Neural cell (in vitro differentiated cells): ENCODE measurements at regions not wholly inside any gene's neighbourhood (a gene's known extent, or its start where the extent isn't known, plus 50 kb on each side); places are given as distances from the start of the nearest gene placed in this dataset.
"Not testable (repeated sequence)": the region's sequence is repeated elsewhere in the genome, so short reads cannot be mapped to it uniquely, and the experiment has no call there.

Source experiments
- EP300 ChIP-seq: fragments of 450-650 bp; conservative IDR thresholded peaks from 2 replicates; pipeline ENCODE4 v1.6.1; 2014; ENCODE audit warnings: antibody characterized with exemption, mild to moderate bottlenecking, moderate library complexity; ENCODE audit not compliant: poor library complexity, severe bottlenecking
- EZH2 ChIP-seq: fragments of 200-600, 300-800 bp; shearing (Covaris generic), sonication (generic); IDR thresholded peaks from 2 replicates; pipeline ENCODE4 v1.6.1; 2014; ENCODE audit warnings: antibody characterized with exemption, low read length, borderline replicate concordance, mild to moderate bottlenecking; ENCODE audit not compliant: insufficient read depth, poor library complexity, severe bottlenecking
- POLR2AphosphoS5 ChIP-seq: IDR thresholded peaks from 2 replicates; pipeline ENCODE4 v1.6.1; 2012
- TF ChIP-seq, protein P1 (sequence below): fragments of 450-650 bp; IDR thresholded peaks from 2 replicates; pipeline ENCODE4 v1.5.1; 2014; ENCODE audit warnings: antibody characterized with exemption, mild to moderate bottlenecking, moderate library complexity; ENCODE audit not compliant: poor library complexity, severe bottlenecking

DNA sequence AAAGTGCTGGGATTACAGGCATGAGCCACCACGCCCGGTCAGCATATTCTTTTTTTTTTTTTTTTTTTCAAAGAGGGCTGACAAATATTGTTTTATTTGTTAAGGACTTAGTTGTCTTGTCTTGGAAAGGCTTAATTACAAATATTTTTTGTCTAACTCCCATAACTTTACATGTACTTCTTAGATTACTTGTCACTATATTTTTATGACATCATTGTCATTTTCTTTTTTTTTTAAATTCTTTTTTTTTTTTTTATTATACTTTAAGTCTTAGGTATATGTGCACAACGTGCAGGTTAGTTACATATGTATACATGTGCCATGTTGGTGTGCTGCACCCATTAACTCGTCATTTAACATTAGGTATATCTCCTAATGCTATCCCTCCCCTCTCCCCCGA lies 162.5 kb downstream of the DISP1 start:
- TF ChIP-seq, protein P1, sequence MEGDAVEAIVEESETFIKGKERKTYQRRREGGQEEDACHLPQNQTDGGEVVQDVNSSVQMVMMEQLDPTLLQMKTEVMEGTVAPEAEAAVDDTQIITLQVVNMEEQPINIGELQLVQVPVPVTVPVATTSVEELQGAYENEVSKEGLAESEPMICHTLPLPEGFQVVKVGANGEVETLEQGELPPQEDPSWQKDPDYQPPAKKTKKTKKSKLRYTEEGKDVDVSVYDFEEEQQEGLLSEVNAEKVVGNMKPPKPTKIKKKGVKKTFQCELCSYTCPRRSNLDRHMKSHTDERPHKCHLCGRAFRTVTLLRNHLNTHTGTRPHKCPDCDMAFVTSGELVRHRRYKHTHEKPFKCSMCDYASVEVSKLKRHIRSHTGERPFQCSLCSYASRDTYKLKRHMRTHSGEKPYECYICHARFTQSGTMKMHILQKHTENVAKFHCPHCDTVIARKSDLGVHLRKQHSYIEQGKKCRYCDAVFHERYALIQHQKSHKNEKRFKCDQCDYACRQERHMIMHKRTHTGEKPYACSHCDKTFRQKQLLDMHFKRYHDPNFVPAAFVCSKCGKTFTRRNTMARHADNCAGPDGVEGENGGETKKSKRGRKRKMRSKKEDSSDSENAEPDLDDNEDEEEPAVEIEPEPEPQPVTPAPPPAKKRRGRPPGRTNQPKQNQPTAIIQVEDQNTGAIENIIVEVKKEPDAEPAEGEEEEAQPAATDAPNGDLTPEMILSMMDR: not testable (repeated sequence)
- not testable (repeated sequence) for TF ChIP-seq EZH2, POLR2AphosphoS5, EP300
